ENCODE measurements at regions not wholly inside any gene's neighbourhood (a gene's known extent, or its start where the extent isn't known, plus 50 kb on each side); places are given as distances from the start of the nearest gene placed in this dataset.
A peak's percentile ranks its signal among the peaks of the same experiment; 100 is the strongest.

DNA sequence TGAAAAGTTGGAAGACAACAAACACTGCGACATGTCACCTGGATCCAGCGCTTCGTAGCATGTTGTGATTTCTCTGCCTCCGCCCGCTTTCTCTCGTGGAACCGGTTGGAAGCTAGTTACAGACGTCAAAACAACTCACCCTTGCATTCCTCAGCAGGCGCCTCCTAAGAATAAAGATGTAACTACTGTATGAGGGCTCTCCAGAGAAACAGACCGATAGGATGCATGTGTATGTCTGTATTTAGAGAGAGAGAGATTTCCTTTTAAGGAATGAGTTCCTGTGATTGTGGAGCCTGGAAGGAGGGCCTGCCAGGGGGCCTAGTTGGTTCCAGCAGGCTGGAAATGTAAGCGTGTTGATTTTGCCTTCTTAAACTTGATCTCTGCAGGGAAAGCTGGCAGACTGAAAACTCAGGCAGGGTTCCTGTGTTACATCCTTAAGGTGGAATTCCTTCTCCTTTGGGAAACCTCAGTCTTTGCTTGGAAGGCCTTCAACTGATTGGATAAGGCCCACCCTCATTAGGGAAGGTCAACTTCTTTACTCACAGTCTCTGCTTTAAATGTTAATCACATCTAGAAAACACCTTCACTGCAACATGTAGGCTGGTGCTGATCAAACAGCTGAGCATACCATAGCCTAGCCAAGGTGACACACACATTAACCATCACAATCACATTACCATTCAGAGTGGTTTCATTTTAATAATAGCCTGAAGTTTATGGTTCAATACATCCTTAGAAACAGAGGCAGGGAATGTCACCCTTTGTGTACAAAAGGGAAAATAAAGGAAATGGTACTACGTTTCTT, 163.8 kb downstream of the SYK start:
- H3K27ac ChIP-seq (ENCODE audit: low read depth): no peak overlapping the region
- no peaks in the 10 kb centered on the region for H4K20me1 ChIP-seq (replicated peaks; ENCODE audit: insufficient read depth)
- no peak overlapping the region for H3K4me2 ChIP-seq
- no peaks in the 10 kb centered on the region; the same call in 2 of the 3 replicates for H3K36me3 Mint-ChIP-seq (ENCODE audit: low read depth)
- H3K9me2 ChIP-seq (ENCODE audit: insufficient read depth): 0 out of 2 replicates have a peak, but pooled peaks cover 6% of the 10 kb centered on the region
- TF ChIP-seq EZH2phosphoT487 (IDR thresholded peaks at IDR 0.05; ENCODE audit: unreplicated experiment) (no peak), ZNF114 (CRISPR knock-in tag; IDR thresholded peaks at IDR 0.05) (no peak), NANOG (IDR thresholded peaks at IDR 0.05; ENCODE audit: borderline replicate concordance) (no peak), STAT1 (IDR thresholded peaks at IDR 0.05; ENCODE audit: unreplicated experiment) (no peak), ZNF462 (CRISPR knock-in tag; IDR thresholded peaks at IDR 0.05) (no peak), CREB1 (CRISPR knock-in tag; IDR thresholded peaks at IDR 0.05; ENCODE audit: low read depth) (no peak), JUNB (IDR thresholded peaks at IDR 0.05; ENCODE audit: unreplicated experiment) (no peak), CTCF (conservative IDR thresholded peaks at IDR 0.05; ENCODE audit: low read depth in 2 of 2) (no peak)
- TF ChIP-seq, protein P1, sequence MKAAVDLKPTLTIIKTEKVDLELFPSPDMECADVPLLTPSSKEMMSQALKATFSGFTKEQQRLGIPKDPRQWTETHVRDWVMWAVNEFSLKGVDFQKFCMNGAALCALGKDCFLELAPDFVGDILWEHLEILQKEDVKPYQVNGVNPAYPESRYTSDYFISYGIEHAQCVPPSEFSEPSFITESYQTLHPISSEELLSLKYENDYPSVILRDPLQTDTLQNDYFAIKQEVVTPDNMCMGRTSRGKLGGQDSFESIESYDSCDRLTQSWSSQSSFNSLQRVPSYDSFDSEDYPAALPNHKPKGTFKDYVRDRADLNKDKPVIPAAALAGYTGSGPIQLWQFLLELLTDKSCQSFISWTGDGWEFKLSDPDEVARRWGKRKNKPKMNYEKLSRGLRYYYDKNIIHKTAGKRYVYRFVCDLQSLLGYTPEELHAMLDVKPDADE (IDR thresholded peaks at IDR 0.05): no peak
- H3K27me3 ChIP-seq (ENCODE audit: insufficient read depth): no peaks in the 10 kb centered on the region
- no peaks in the 10 kb centered on the region for H3K36me3 ChIP-seq (ENCODE audit: insufficient read depth)
- peaks cover 40% of the 10 kb centered on the region for H3K4me1 Mint-ChIP-seq
- no peaks in the 10 kb centered on the region; the same call in 2 of the 3 replicates for H3K9me3 Mint-ChIP-seq
- ATAC-seq: no peak
- no peaks in the 10 kb centered on the region for H3K79me2 ChIP-seq (replicated peaks; ENCODE audit: insufficient read depth)
- peak; percentile 21 for DNase-seq (ENCODE audit: low spot score)
- H3K4me3 ChIP-seq: no peak overlapping the region
- no peak overlapping the region for H3K4me3 Mint-ChIP-seq
- H3K27ac Mint-ChIP-seq: no peak overlapping the region
- H3F3A ChIP-seq (replicated peaks; ENCODE audit: low read depth): no peaks in the 10 kb centered on the region
- H3K4me1 ChIP-seq (ENCODE audit: insufficient read depth): peaks cover 25% of the 10 kb centered on the region
- peaks cover 8% of the 10 kb centered on the region for H3K27me3 Mint-ChIP-seq (ENCODE audit: insufficient read depth, low read depth, poor library complexity)
- peak overlapping the region; percentile 49 for H2AFZ ChIP-seq
